ENCODE measurements at regions not wholly inside any gene's neighbourhood (a gene's known extent, or its start where the extent isn't known, plus 50 kb on each side); places are given as distances from the start of the nearest gene placed in this dataset.

GRCh38 chr6:91442342-91442741 lies 855.5 kb upstream of the MAP3K7 start:
- ATAC-seq = no peak
- no peak for DNase-seq
- Histone ChIP-seq H3K27me3 (no peaks in the 10 kb centered on the region), H3K4me3 (no peak overlapping the region), H3K36me3 (replicated peaks in 1 of 2; ENCODE audit: insufficient read depth in 1 of 2, low read depth in 2 of 2) (no peaks in the 10 kb centered on the region), H3K9me3 (no peaks in the 10 kb centered on the region), H3K27ac (no peak overlapping the region), H3K4me1 (no peaks in the 10 kb centered on the region)
- TF ChIP-seq POLR2A (IDR thresholded peaks at IDR 0.05) = no peak
- TF ChIP-seq CTCF (IDR thresholded peaks at IDR 0.05) = no peak
- intact Hi-C loops (cut with DNase I) = no loop called here
- 45 to 74% methylated on average over 2 of the region's 2 CpGs for WGBS, 2 donors

DNA sequence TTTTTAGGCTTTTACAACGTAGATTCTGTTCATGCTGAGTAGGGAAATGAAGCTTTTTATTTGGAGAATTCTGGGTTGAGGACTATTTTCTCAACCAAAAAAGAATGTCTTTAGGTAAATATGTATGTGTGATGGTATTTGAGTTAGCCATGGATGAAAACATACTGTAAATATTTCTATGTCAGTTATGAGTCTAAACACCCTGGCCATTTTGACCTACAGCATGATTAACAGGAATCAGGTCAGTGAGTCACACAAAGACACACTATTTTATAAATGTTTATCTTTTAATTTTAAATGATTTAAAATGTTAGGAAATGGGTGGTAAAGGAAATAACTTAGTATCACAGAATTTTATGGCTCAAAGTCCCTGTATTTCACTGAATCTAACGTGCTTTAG lies 851.7 kb upstream of the MAP3K7 start:
- WGBS, 2 donors = 43 to 58% methylated on average over 2 of the region's 2 CpGs
- no peak for TF ChIP-seq CTCF (IDR thresholded peaks at IDR 0.05)
- TF ChIP-seq POLR2A (IDR thresholded peaks at IDR 0.05) = no peak

DNA sequence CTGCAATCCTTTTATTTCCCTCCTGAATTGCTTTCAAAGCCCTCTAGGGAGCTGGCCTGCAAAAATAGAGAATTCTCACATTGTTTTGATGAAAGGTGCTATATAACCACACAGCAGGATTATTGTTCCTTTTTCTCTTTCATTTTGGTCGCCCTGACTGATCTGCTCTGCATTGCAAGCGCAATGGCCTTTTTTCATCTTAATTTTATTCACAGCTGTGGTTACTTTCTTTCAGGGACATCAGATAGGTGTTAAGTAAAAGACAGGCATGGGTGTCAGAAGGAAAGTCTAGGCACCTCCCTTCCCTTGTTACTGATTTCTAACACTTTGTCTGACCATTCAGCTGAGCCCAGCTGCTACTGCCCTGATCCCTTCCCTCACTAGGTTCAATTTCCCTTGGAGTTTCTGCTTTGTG lies 850.5 kb upstream of the MAP3K7 start:
- ATAC-seq = no peak
- DNase-seq = no peak
- no peak overlapping the region for H3K27ac ChIP-seq
- H3K27me3 ChIP-seq = no peaks in the 10 kb centered on the region
- TF ChIP-seq CTCF (IDR thresholded peaks at IDR 0.05) (no peak), POLR2A (IDR thresholded peaks at IDR 0.05) (no peak)
- H3K36me3 ChIP-seq (replicated peaks in 1 of 2; ENCODE audit: insufficient read depth in 1 of 2, low read depth in 2 of 2) = no peaks in the 10 kb centered on the region
- no peak overlapping the region for H3K4me3 ChIP-seq
- no peaks in the 10 kb centered on the region for H3K4me1 ChIP-seq
- 37 to 45% methylated on average over 2 of the region's 2 CpGs for WGBS, 2 donors
- no peaks in the 10 kb centered on the region for H3K9me3 ChIP-seq
- intact Hi-C loops (cut with DNase I) = no loop called here

More for the DNA sequence above, 851.7 kb upstream of the MAP3K7 start:
- no peaks in the 10 kb centered on the region for H3K27me3 ChIP-seq
- DNase-seq (no peak), ATAC-seq (no peak)
- H3K9me3 ChIP-seq = no peaks in the 10 kb centered on the region
- H3K27ac ChIP-seq = no peak overlapping the region
- no peaks in the 10 kb centered on the region for H3K36me3 ChIP-seq (replicated peaks in 1 of 2; ENCODE audit: insufficient read depth in 1 of 2, low read depth in 2 of 2)
- no peaks in the 10 kb centered on the region for H3K4me1 ChIP-seq
- H3K4me3 ChIP-seq = no peak overlapping the region
- intact Hi-C loops (cut with DNase I) = no loop called here

DNA sequence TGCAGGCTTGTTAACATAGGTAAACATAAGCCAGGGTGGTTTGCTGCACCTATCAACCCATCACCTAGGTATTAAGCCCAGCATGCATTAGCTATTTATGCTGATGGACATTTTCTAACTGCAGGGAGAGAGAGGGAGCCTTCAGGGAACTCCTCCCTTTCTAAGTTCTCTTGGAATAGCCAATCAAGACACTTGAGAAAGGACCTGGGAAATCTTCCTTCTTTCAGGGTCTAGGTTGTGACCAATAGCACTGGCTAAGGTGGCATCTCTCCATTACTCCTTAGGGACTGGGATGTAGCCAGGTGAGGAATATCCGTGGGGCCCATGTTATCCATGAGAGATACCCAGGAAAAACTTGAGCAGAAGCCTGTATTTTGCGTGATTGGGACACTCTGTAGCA lies 849.6 kb upstream of the MAP3K7 start:
- no peaks in the 10 kb centered on the region for H3K27me3 ChIP-seq
- intact Hi-C loops (cut with DNase I) = no loop called here
- WGBS, 2 donors = 76 to 86% methylated on average over 2 of the region's 2 CpGs
- no peak overlapping the region for H3K27ac ChIP-seq
- no peak overlapping the region for H3K4me3 ChIP-seq
- no peaks in the 10 kb centered on the region for H3K36me3 ChIP-seq (replicated peaks in 1 of 2; ENCODE audit: insufficient read depth in 1 of 2, low read depth in 2 of 2)
- ATAC-seq = no peak
- H3K9me3 ChIP-seq = no peaks in the 10 kb centered on the region
- TF ChIP-seq POLR2A (IDR thresholded peaks at IDR 0.05) = no peak
- TF ChIP-seq CTCF (IDR thresholded peaks at IDR 0.05) = no peak
- DNase-seq = no peak
- H3K4me1 ChIP-seq = no peaks in the 10 kb centered on the region

- 60 to 92% methylated on average over 1 of the region's 1 CpG for WGBS, 2 donors
- TF ChIP-seq CTCF (IDR thresholded peaks at IDR 0.05) = no peak
- TF ChIP-seq POLR2A (IDR thresholded peaks at IDR 0.05) = no peak
- Histone ChIP-seq H3K27me3 (no peaks in the 10 kb centered on the region), H3K36me3 (replicated peaks in 1 of 2; ENCODE audit: insufficient read depth in 1 of 2, low read depth in 2 of 2) (no peaks in the 10 kb centered on the region), H3K4me3 (no peak overlapping the region), H3K27ac (no peak overlapping the region), H3K4me1 (no peaks in the 10 kb centered on the region), H3K9me3 (no peaks in the 10 kb centered on the region)
- DNase-seq (no peak), ATAC-seq (no peak)
- intact Hi-C loops (cut with DNase I) = no loop called here
Observed at GRCh38 chr6:91435630-91436029, 848.8 kb upstream of the MAP3K7 start.

All from body of pancreas (tissue), 4 donors.